ENCODE measurements at regions not wholly inside any gene's neighbourhood (a gene's known extent, or its start where the extent isn't known, plus 50 kb on each side); places are given as distances from the start of the nearest gene placed in this dataset.
"Not testable (repeated sequence)": the region's sequence is repeated elsewhere in the genome, so short reads cannot be mapped to it uniquely, and the experiment has no call there.

- not testable (repeated sequence) for DNase-seq (ENCODE audit: low read depth, low spot score)
These were observed 108.2 kb upstream of the TOX3 start for GRCh38 chr16:52655156-52655555.

- DNase-seq (ENCODE audit: low read depth, low spot score), result no peak
These were observed 105.1 kb upstream of the TOX3 start for GRCh38 chr16:52652033-52652432.

GRCh38 chr16:52650789-52651188, 103.8 kb upstream of the TOX3 start:
- no peak for DNase-seq (ENCODE audit: low read depth, low spot score)

- no peak for DNase-seq (ENCODE audit: low read depth, low spot score)
These were observed 103.4 kb upstream of the TOX3 start for GRCh38 chr16:52650318-52650717.

- no peak for DNase-seq (ENCODE audit: low read depth, low spot score)
These were observed 102.9 kb upstream of the TOX3 start for GRCh38 chr16:52649870-52650269.

GRCh38 chr16:52647588-52647987, 100.6 kb upstream of the TOX3 start:
- no peak for DNase-seq (ENCODE audit: low read depth, low spot score)

- no peak for DNase-seq (ENCODE audit: low read depth, low spot score)
These were observed 96.1 kb upstream of the TOX3 start for GRCh38 chr16:52643006-52643405.

GRCh38 chr16:52634528-52634927, 87.6 kb upstream of the TOX3 start:
- DNase-seq (ENCODE audit: low read depth, low spot score), result no peak

GRCh38 chr16:52634104-52634503, 87.2 kb upstream of the TOX3 start:
- DNase-seq (ENCODE audit: low read depth, low spot score), result no peak

- DNase-seq (ENCODE audit: low read depth, low spot score), result no peak
These were observed 86.3 kb upstream of the TOX3 start for GRCh38 chr16:52633230-52633629.

GRCh38 chr16:52631711-52632110, 84.8 kb upstream of the TOX3 start:
- no peak for DNase-seq (ENCODE audit: low read depth, low spot score)

- no peak for DNase-seq (ENCODE audit: low read depth, low spot score)
These were observed 83.8 kb upstream of the TOX3 start for GRCh38 chr16:52630711-52631110.

- no peak for DNase-seq (ENCODE audit: low read depth, low spot score)
These were observed 82.4 kb upstream of the TOX3 start for GRCh38 chr16:52629296-52629695.

GRCh38 chr16:52624891-52625290, 77.9 kb upstream of the TOX3 start:
- no peak for DNase-seq (ENCODE audit: low read depth, low spot score)

GRCh38 chr16:52621651-52622050, 74.7 kb upstream of the TOX3 start:
- no peak for DNase-seq (ENCODE audit: low read depth, low spot score)

GRCh38 chr16:52618753-52619497, 72.0 kb upstream of the TOX3 start:
- DNase-seq (ENCODE audit: low read depth, low spot score), result no peak

GRCh38 chr16:52617591-52617990, 70.6 kb upstream of the TOX3 start:
- no peak for DNase-seq (ENCODE audit: low read depth, low spot score)

- no peak for DNase-seq (ENCODE audit: low read depth, low spot score)
These were observed 66.6 kb upstream of the TOX3 start for GRCh38 chr16:52613508-52613907.

- DNase-seq (ENCODE audit: low read depth, low spot score), result no peak
These were observed 65.1 kb upstream of the TOX3 start for GRCh38 chr16:52611817-52612673.

- DNase-seq (ENCODE audit: low read depth, low spot score), result no peak
These were observed 56.1 kb upstream of the TOX3 start for GRCh38 chr16:52603015-52603414.

- DNase-seq (ENCODE audit: low read depth, low spot score), result no peak
These were observed 51.0 kb upstream of the TOX3 start for GRCh38 chr16:52597772-52598483.

Data from pulmonary artery endothelial cell (primary cell).